ENCODE measurements at regions not wholly inside any gene's neighbourhood (a gene's known extent, or its start where the extent isn't known, plus 50 kb on each side); places are given as distances from the start of the nearest gene placed in this dataset.

- TF ChIP-seq CTCF (IDR thresholded peaks at IDR 0.05; ENCODE audit: low read length) (no peak), EZH2 (IDR thresholded peaks at IDR 0.05; ENCODE audit: borderline replicate concordance, low read length) (no peak)
Measured at GRCh38 chr3:8320711-8321458, 180.7 kb upstream of the LMCD1 start.

Measured in OCI-LY1 (cell line).